NB4 (cell line): ENCODE measurements at regions not wholly inside any gene's neighbourhood (a gene's known extent, or its start where the extent isn't known, plus 50 kb on each side); places are given as distances from the start of the nearest gene placed in this dataset.

Source experiments
- DNase-seq: peaks from one replicate; pipeline ENCODE4 v3.0.0; 2010; ENCODE audit warnings: low read depth
- H3K4me3 ChIP-seq: one replicate; pipeline ENCODE4 v1.5.1; 2011; ENCODE audit warnings: mild to moderate bottlenecking, low read depth, low read length, moderate library complexity
- MYC ChIP-seq: IDR thresholded peaks from 2 replicates; pipeline ENCODE4 v1.6.1; 2011; ENCODE audit warnings: low read depth, low read length
- POLR2A ChIP-seq: IDR thresholded peaks from 2 replicates; pipeline ENCODE4 v1.6.1; 2011; ENCODE audit warnings: mild to moderate bottlenecking; ENCODE audit not compliant: insufficient read length; ENCODE audit errors: extremely low read depth
- TF ChIP-seq, protein P1 (sequence below): IDR thresholded peaks from one replicate; pipeline ENCODE4 v1.5.1; 2012; ENCODE audit warnings: low read depth, low read length
- TF ChIP-seq, protein P2 (sequence below): IDR thresholded peaks from 2 replicates; pipeline ENCODE4 v1.6.1; 2011; ENCODE audit warnings: low read depth, low read length

DNA sequence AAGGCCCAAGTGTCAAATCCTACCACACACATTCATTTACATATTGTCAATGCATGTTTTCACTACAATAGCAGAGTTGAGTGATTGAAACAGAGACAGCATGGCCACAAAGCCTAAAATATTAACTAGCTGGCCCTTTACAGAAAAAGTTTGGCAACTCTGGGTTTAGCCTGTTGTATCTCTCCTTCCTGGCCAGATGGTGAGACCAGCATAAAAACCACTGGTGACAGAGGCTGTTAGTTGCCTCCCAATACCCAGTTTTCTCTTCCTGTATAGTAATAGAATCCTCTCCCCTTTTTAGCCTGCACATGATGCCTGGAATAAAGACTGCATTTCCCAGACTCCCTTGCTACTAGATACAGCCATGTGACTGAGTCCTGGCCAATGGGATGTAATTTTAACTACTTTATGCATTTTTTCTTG lies 100.0 kb upstream of the TAB2 start:
- TF ChIP-seq POLR2A, result no peak
- TF ChIP-seq, protein P1, sequence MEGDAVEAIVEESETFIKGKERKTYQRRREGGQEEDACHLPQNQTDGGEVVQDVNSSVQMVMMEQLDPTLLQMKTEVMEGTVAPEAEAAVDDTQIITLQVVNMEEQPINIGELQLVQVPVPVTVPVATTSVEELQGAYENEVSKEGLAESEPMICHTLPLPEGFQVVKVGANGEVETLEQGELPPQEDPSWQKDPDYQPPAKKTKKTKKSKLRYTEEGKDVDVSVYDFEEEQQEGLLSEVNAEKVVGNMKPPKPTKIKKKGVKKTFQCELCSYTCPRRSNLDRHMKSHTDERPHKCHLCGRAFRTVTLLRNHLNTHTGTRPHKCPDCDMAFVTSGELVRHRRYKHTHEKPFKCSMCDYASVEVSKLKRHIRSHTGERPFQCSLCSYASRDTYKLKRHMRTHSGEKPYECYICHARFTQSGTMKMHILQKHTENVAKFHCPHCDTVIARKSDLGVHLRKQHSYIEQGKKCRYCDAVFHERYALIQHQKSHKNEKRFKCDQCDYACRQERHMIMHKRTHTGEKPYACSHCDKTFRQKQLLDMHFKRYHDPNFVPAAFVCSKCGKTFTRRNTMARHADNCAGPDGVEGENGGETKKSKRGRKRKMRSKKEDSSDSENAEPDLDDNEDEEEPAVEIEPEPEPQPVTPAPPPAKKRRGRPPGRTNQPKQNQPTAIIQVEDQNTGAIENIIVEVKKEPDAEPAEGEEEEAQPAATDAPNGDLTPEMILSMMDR, result no peak
- TF ChIP-seq, protein P2, sequence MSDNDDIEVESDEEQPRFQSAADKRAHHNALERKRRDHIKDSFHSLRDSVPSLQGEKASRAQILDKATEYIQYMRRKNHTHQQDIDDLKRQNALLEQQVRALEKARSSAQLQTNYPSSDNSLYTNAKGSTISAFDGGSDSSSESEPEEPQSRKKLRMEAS, result peak; percentile 65
- no peak for TF ChIP-seq MYC
- H3K4me3 ChIP-seq, result no peak overlapping the region
- peak; percentile 37 for DNase-seq

DNA sequence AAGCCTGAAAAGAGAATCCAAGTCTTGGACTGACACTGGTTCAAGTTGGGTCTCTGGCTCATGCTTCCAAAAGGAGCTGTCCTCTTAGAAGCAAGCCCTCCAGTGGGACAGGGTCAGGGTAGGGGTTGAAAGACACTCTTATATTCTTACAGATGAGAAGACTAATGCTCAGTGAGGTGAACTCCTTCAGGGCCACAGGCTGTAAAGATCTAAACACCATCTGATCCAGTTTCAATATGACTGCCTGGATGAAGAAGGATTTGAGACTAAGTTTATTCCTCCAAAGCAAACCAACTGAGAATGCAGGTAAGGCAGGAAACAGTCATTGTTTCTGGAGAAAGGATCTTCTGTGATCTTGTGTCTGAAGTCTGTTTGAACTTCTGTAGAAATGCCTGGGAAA lies 99.0 kb upstream of the TAB2 start:
- DNase-seq, result no peak
- no peak overlapping the region for H3K4me3 ChIP-seq

DNA sequence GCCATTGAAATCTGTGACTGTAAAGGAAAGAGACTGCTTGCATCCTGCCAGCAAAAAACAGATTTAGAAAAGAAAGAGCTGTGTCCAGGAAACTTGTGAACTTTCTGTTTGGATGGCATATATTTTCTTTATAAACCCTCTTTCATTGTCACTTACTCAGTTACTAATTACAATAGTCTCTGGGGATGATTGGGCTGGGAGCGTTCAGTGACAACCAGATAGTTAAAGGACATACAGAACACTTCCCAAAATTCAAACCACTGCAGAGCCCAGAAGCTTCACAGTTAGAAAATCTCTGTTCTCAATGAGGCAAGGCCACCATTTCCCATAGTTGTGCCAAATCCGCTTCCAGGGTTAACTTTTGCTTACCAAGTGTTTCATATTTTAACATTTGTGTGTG lies 98.6 kb upstream of the TAB2 start:
- no peak overlapping the region for H3K4me3 ChIP-seq
- TF ChIP-seq POLR2A (no peak), MYC (no peak)
- TF ChIP-seq, protein P2, result no peak
- TF ChIP-seq, protein P1, result no peak
- no peak for DNase-seq

More for the DNA sequence above, 99.0 kb upstream of the TAB2 start:
- no peak for TF ChIP-seq MYC
- TF ChIP-seq, protein P2, result no peak
- TF ChIP-seq POLR2A, result no peak
- TF ChIP-seq, protein P1, result no peak

DNA sequence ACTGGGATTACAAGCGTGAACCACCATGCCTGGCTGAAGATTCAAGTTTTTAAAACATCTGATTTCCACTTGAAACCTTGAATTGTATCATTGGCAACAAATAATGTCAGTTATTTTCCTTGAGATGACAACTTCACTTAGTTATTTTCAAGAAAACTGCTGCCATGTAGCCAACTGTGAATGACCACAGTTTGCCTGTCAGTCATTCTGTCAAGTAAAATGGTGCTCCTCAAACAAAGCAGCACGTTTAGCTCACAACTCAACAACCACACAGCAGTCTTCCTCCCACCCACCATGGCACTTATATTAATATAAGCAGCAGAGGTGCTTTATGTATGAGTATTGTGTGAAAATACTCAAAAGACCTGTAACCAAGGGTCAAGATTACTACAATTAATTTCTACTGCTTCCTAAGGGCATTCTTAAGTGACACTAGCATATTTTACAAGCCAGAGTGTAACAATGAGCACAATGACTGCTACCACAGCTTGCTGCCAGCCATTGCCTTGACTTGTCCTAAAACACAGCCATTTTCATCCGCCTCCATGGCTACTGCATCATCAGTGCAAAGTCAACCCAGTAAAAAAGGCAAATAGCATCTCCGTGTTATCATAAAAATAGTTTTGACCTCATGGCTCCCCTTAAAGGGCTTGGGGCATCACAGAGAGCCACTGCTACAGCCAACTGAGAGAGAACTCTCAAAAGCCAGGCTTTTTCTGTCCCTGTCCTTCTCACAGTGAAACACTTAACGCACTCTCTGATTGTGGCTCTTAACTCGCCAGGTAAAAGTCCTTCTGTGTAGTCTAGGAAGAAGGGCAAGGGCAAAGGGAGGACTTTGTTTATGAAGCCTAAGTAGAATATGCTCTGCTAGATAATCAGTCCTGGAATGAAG lies 96.4 kb upstream of the TAB2 start:
- no peak overlapping the region for H3K4me3 ChIP-seq
- DNase-seq, result no peak
- TF ChIP-seq, protein P1, result no peak
- TF ChIP-seq POLR2A, result no peak
- TF ChIP-seq, protein P2, result no peak
- no peak for TF ChIP-seq MYC

DNA sequence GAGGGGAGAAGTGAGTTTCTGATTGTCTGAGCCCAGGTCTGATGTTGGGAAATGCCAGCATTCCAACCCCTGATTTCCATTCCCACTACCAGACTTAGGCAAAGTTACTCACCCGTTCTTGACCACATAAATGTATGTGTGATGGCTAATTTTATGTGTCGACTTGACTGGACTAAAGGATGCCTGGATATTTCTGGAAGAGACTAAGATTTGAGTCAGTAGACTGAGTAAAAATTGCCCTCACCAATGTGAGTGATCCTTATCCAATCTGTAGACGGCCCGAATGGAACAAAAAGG lies 95.8 kb upstream of the TAB2 start:
- H3K4me3 ChIP-seq, result no peak overlapping the region
- no peak for DNase-seq
- TF ChIP-seq, protein P1, result no peak
- TF ChIP-seq POLR2A, result no peak
- TF ChIP-seq MYC, result no peak
- TF ChIP-seq, protein P2, result no peak
